Thyroid gland (tissue), 4 donors: ENCODE measurements at regions not wholly inside any gene's neighbourhood (a gene's known extent, or its start where the extent isn't known, plus 50 kb on each side); places are given as distances from the start of the nearest gene placed in this dataset.

ENCODE experiments used
- POLR2A ChIP-seq, 2 donors: fragments of 450-650 bp; IDR thresholded peaks; one replicate each; pipeline ENCODE4 v1.6.1; 2017; ENCODE audit warnings: antibody characterized with exemption in 2 of 2, mild to moderate bottlenecking in 2 of 2, moderate library complexity in 1 of 2
- TF ChIP-seq, protein P1 (sequence below), 6 experiments: fragments of 200-600 bp in 3 of 6; fragments of 450-650 bp in 3 of 6; sonication (generic) in 3 of 6; IDR thresholded peaks; one replicate each; pipeline ENCODE4 v1.5.1; 2016 to 2019; ENCODE audit warnings: antibody characterized with exemption in 6 of 6, mild to moderate bottlenecking in 2 of 6, inconsistent platforms in 1 of 6, moderate library complexity in 1 of 6

DNA sequence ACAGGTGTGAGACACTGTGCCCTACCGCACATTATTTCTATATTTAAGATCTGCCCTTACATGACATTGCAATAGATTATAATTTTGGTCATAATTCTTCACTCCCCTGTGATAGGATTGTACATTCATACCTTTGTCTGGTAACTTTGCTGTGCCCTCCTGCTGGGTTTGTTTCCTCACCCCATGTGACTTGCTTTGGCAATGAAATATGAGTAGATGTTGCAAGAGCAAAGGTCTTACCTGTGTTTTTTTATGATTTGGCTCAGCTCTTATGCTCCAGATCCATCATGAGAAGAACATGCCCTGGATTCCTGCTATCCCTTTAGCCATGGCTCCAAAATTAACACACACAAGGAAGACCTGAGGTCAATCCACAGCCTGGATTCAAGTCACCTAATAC is 137.7 kb upstream of the EOMES start:
- TF ChIP-seq, protein P1, sequence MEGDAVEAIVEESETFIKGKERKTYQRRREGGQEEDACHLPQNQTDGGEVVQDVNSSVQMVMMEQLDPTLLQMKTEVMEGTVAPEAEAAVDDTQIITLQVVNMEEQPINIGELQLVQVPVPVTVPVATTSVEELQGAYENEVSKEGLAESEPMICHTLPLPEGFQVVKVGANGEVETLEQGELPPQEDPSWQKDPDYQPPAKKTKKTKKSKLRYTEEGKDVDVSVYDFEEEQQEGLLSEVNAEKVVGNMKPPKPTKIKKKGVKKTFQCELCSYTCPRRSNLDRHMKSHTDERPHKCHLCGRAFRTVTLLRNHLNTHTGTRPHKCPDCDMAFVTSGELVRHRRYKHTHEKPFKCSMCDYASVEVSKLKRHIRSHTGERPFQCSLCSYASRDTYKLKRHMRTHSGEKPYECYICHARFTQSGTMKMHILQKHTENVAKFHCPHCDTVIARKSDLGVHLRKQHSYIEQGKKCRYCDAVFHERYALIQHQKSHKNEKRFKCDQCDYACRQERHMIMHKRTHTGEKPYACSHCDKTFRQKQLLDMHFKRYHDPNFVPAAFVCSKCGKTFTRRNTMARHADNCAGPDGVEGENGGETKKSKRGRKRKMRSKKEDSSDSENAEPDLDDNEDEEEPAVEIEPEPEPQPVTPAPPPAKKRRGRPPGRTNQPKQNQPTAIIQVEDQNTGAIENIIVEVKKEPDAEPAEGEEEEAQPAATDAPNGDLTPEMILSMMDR (IDR thresholded peaks at IDR 0.05): no peak
- TF ChIP-seq POLR2A (IDR thresholded peaks at IDR 0.05): no peak
